ENCODE measurements at regions not wholly inside any gene's neighbourhood (a gene's known extent, or its start where the extent isn't known, plus 50 kb on each side); places are given as distances from the start of the nearest gene placed in this dataset.

GRCh38 chr14:101666264-101666663, 95.2 kb upstream of the PPP2R5C start:
- no peaks in the 10 kb centered on the region for H3K79me2 ChIP-seq (ENCODE audit: control insufficient read depth, insufficient read depth, low read length)
- no peak overlapping the region for H3K27ac ChIP-seq (ENCODE audit: extremely low read depth, low read depth, low read length)
- intact Hi-C loops (cut with micrococcal nuclease) = no loop called here
- ATAC-seq (no peak), FAIRE-seq (no peak), DNase-seq (ENCODE audit: extremely low read depth in 1 of 4, low spot score in 3 of 4) (no peak)
- in situ Hi-C loops (cut with MboI) = no loop called here
- H3K9ac ChIP-seq (ENCODE audit: insufficient read depth in 1 of 2, low read depth in 2 of 2, low read length in 2 of 2) = no peak overlapping the region
- BruUV-seq (replicated peaks) = no TSS peak
- peaks cover 9% of the 10 kb centered on the region for H3K9me3 ChIP-seq (replicated peaks; ENCODE audit: control insufficient read depth, insufficient read depth, low read depth, low read length)
- no peak overlapping the region for H3K4me2 ChIP-seq (ENCODE audit: insufficient read depth, low read length)
- no peaks in the 10 kb centered on the region for H4K20me1 ChIP-seq (replicated peaks; ENCODE audit: control insufficient read depth, insufficient read depth, low read length)
- WGBS (ENCODE audit: insufficient coverage, low coverage, missing lambda C conversion rate) = 93% methylated on average over 11 of the region's 16 CpGs
- TF ChIP-seq SMAD1 (IDR thresholded peaks at IDR 0.05; ENCODE audit: low read depth, low read length, partially characterized antibody) (no peak), RBM39 (optimal IDR thresholded peaks at IDR 0.05; ENCODE audit: low read depth, low read length) (no peak), MTA1 (IDR thresholded peaks at IDR 0.05; ENCODE audit: borderline replicate concordance) (no peak), JUNB (CRISPR knock-in tag; conservative IDR thresholded peaks at IDR 0.05) (no peak), ZNF699 (CRISPR knock-in tag; IDR thresholded peaks at IDR 0.05; ENCODE audit: insufficient replicate concordance) (no peak), PREB (CRISPR knock-in tag; IDR thresholded peaks at IDR 0.05) (no peak), KHSRP (IDR thresholded peaks at IDR 0.05) (no peak), SIN3B (IDR thresholded peaks at IDR 0.05; ENCODE audit: low read depth) (no peak), ZNF589 (CRISPR knock-in tag; IDR thresholded peaks at IDR 0.05; ENCODE audit: low read depth) (no peak)
- TF ChIP-seq, protein P1, sequence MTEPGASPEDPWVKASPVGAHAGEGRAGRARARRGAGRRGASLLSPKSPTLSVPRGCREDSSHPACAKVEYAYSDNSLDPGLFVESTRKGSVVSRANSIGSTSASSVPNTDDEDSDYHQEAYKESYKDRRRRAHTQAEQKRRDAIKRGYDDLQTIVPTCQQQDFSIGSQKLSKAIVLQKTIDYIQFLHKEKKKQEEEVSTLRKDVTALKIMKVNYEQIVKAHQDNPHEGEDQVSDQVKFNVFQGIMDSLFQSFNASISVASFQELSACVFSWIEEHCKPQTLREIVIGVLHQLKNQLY (CRISPR knock-in tag; conservative IDR thresholded peaks at IDR 0.05) = no peak
- H3K4me3 ChIP-seq = no peak overlapping the region
- no peaks in the 10 kb centered on the region for H3K36me3 ChIP-seq (ENCODE audit: control insufficient read depth, insufficient read depth, low read length)
- no peaks in the 10 kb centered on the region for H3K4me1 ChIP-seq (replicated peaks in 1 of 2; ENCODE audit: control insufficient read depth in 2 of 2, insufficient read depth in 2 of 2, low read length in 2 of 2)
- ChIA-PET CTCF (ENCODE audit: low intra/inter-chr PET ratio) (no interaction called here), POLR2A (no interaction called here)
- H2AFZ ChIP-seq (ENCODE audit: low read depth, low read length) = no peak overlapping the region
- no peaks in the 10 kb centered on the region for H3K27me3 ChIP-seq (ENCODE audit: control insufficient read depth in 2 of 2, insufficient read depth in 2 of 2, low read length in 2 of 2)
- no peaks in the 10 kb centered on the region for H3K9me1 ChIP-seq (ENCODE audit: control insufficient read depth, insufficient read depth, low read length)

Measured in K562 (cell line).